ENCODE measurements at regions not wholly inside any gene's neighbourhood (a gene's known extent, or its start where the extent isn't known, plus 50 kb on each side); places are given as distances from the start of the nearest gene placed in this dataset.

DNA sequence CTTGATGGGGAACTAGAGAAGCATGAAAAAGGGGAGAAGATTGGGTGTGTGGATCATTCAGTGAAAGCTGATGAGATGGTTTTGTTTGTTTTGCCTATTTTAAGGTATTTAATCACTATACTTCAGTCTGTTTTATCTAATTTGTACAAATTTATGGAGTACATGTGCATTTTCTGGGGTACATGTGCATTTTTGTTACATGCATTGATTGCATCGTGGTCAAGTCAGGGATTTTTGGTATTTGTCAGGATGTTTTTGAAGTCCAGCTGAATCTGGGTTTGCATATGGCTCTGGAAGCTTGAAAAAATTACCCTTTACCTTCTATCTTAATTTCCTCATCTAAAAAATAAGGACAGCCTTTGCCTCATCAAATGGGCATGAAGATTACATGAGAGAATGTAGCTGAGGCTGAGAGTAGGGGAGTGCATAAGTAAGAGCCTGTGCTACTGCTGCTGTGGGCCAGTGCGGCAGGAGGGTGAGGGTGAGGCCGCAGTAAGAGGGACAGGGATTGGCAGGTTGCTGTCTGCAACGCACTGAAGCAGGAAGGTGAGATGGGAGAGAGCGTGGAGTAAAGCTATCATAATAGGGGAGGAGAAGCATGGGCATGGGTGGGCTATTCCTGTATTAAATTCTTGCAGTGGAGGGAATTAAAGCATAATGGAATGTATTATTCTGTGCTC, 139.8 kb downstream of the NPR3 start (continued):
- TF ChIP-seq, protein P1, sequence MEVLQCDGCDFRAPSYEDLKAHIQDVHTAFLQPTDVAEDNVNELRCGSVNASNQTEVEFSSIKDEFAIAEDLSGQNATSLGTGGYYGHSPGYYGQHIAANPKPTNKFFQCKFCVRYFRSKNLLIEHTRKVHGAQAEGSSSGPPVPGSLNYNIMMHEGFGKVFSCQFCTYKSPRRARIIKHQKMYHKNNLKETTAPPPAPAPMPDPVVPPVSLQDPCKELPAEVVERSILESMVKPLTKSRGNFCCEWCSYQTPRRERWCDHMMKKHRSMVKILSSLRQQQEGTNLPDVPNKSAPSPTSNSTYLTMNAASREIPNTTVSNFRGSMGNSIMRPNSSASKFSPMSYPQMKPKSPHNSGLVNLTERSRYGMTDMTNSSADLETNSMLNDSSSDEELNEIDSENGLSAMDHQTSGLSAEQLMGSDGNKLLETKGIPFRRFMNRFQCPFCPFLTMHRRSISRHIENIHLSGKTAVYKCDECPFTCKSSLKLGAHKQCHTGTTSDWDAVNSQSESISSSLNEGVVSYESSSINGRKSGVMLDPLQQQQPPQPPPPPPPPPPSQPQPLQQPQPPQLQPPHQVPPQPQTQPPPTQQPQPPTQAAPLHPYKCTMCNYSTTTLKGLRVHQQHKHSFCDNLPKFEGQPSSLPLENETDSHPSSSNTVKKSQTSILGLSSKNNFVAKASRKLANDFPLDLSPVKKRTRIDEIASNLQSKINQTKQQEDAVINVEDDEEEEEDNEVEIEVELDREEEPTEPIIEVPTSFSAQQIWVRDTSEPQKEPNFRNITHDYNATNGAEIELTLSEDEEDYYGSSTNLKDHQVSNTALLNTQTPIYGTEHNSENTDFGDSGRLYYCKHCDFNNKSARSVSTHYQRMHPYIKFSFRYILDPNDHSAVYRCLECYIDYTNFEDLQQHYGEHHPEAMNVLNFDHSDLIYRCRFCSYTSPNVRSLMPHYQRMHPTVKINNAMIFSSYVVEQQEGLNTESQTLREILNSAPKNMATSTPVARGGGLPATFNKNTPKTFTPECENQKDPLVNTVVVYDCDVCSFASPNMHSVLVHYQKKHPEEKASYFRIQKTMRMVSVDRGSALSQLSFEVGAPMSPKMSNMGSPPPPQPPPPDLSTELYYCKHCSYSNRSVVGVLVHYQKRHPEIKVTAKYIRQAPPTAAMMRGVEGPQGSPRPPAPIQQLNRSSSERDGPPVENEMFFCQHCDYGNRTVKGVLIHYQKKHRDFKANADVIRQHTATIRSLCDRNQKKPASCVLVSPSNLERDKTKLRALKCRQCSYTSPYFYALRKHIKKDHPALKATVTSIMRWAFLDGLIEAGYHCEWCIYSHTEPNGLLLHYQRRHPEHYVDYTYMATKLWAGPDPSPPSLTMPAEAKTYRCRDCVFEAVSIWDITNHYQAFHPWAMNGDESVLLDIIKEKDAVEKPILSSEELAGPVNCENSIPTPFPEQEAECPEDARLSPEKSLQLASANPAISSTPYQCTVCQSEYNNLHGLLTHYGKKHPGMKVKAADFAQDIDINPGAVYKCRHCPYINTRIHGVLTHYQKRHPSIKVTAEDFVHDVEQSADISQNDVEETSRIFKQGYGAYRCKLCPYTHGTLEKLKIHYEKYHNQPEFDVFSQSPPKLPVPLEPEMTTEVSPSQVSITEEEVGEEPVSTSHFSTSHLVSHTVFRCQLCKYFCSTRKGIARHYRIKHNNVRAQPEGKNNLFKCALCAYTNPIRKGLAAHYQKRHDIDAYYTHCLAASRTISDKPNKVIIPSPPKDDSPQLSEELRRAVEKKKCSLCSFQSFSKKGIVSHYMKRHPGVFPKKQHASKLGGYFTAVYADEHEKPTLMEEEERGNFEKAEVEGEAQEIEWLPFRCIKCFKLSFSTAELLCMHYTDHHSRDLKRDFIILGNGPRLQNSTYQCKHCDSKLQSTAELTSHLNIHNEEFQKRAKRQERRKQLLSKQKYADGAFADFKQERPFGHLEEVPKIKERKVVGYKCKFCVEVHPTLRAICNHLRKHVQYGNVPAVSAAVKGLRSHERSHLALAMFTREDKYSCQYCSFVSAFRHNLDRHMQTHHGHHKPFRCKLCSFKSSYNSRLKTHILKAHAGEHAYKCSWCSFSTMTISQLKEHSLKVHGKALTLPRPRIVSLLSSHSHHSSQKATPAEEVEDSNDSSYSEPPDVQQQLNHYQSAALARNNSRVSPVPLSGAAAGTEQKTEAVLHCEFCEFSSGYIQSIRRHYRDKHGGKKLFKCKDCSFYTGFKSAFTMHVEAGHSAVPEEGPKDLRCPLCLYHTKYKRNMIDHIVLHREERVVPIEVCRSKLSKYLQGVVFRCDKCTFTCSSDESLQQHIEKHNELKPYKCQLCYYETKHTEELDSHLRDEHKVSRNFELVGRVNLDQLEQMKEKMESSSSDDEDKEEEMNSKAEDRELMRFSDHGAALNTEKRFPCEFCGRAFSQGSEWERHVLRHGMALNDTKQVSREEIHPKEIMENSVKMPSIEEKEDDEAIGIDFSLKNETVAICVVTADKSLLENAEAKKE (CRISPR knock-in tag; IDR thresholded peaks at IDR 0.05), result no peak
- TF ChIP-seq NANOG (IDR thresholded peaks at IDR 0.05; ENCODE audit: borderline replicate concordance), result no peak
- no peak for TF ChIP-seq ZNF331 (CRISPR knock-in tag; IDR thresholded peaks at IDR 0.05; ENCODE audit: low read depth)
- TF ChIP-seq CREB1 (CRISPR knock-in tag; IDR thresholded peaks at IDR 0.05; ENCODE audit: low read depth), result no peak

DNA sequence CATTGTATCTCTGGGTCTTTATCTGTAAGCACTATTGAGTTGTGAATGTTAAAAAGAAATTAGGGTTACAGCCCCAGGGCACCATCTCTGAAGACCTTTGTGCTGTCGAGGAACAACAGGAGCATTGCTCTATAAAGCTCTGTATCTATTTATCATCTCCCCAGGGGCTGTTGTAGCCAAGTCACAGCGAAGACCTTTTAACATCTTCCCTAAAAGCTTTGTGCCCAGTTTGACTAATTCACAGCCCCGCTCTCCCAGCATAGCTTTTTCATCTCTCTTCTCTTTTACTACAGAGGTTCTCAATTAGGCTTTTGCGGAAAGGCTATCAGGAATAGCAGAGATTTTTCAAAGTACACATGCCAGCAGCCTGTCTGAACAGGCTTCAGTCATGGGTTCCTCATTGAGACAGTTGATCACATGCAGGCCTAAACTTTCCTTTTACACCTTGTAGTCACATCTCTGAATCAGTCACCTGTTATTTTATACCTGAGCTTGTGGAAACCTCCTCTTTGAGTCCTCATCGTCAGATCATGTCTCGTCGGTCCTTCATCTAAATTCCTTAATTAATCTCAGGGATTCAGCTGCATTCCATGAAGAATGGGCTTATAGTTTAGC, 140.5 kb downstream of the NPR3 start:
- H3K4me2 ChIP-seq, result no peak overlapping the region
- peaks cover 8% of the 10 kb centered on the region for H3K27me3 Mint-ChIP-seq (ENCODE audit: insufficient read depth, low read depth, poor library complexity)
- H3K9me2 ChIP-seq (ENCODE audit: insufficient read depth), result no peaks in the 10 kb centered on the region
- H3K4me1 ChIP-seq (ENCODE audit: insufficient read depth), result no peaks in the 10 kb centered on the region
- H3K36me3 ChIP-seq (ENCODE audit: insufficient read depth), result no peaks in the 10 kb centered on the region
- H2AFZ ChIP-seq, result no peak overlapping the region
- H3K27ac Mint-ChIP-seq, result no peak overlapping the region
- peaks cover 10% of the 10 kb centered on the region for H3K4me1 Mint-ChIP-seq
- H3K9me3 Mint-ChIP-seq, result no peaks in the 10 kb centered on the region; the same call in 2 of the 3 replicates
- no peak overlapping the region for H3K27ac ChIP-seq (ENCODE audit: low read depth)
- no peaks in the 10 kb centered on the region for H3K79me2 ChIP-seq (replicated peaks; ENCODE audit: insufficient read depth)
- no peaks in the 10 kb centered on the region for H3K36me3 Mint-ChIP-seq (ENCODE audit: low read depth)
- DNase-seq (ENCODE audit: low spot score), result no peak
- H3K4me3 Mint-ChIP-seq, result no peak overlapping the region
- no peaks in the 10 kb centered on the region for H4K20me1 ChIP-seq (replicated peaks; ENCODE audit: insufficient read depth)
- no peaks in the 10 kb centered on the region for H3F3A ChIP-seq (replicated peaks; ENCODE audit: low read depth)
- ATAC-seq, result peak; percentile 60
- H3K4me3 ChIP-seq, result no peak overlapping the region
- H3K27me3 ChIP-seq (ENCODE audit: insufficient read depth), result 0 out of 2 replicates have a peak, but pooled peaks cover 5% of the 10 kb centered on the region
- TF ChIP-seq EZH2phosphoT487 (IDR thresholded peaks at IDR 0.05; ENCODE audit: unreplicated experiment) (no peak), ZNF331 (CRISPR knock-in tag; IDR thresholded peaks at IDR 0.05; ENCODE audit: low read depth) (no peak)
- TF ChIP-seq, protein P1 (CRISPR knock-in tag; IDR thresholded peaks at IDR 0.05), result no peak

All from GM23338 (cell line).